ENCODE measurements at regions not wholly inside any gene's neighbourhood (a gene's known extent, or its start where the extent isn't known, plus 50 kb on each side); places are given as distances from the start of the nearest gene placed in this dataset.
"Not testable (repeated sequence)": the region's sequence is repeated elsewhere in the genome, so short reads cannot be mapped to it uniquely, and the experiment has no call there.

- H3K4me3 ChIP-seq; H3K4me1 ChIP-seq; H4K20me1 ChIP-seq; H3K27me3 ChIP-seq; H3K36me3 ChIP-seq; H3K9ac ChIP-seq; H3K9me3 ChIP-seq (replicated peaks in 1 of 11); H3K27ac ChIP-seq; H3K4me2 ChIP-seq: not testable (repeated sequence)
Measured at GRCh38 chr17:62233822-62234481, 146.4 kb upstream of the EFCAB3 start.

DNA sequence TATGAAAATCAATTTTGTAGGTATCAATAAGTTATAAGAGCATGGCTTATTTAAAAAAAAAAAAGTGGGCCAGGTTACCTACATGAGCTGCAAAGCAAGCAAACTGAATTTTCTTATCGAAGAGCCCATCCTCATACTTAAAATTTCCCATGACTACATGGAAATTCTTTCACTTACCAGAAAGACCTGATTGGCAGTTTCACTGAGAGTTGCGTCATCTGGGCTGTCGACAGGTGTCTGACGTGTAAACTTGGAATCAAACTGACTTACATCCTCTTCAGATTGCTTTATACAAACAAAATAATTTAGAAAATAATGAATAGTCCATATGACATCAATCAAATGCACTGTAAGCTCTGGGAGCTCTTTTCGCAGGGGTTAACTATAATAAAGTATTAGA, 149.1 kb upstream of the EFCAB3 start:
- not testable (repeated sequence) for H3K9me3 ChIP-seq (replicated peaks in 1 of 11); H3K4me2 ChIP-seq; H4K20me1 ChIP-seq; H3K9ac ChIP-seq; H3K4me1 ChIP-seq; H3K27ac ChIP-seq; H3K4me3 ChIP-seq; H3K36me3 ChIP-seq; H3K27me3 ChIP-seq

DNA sequence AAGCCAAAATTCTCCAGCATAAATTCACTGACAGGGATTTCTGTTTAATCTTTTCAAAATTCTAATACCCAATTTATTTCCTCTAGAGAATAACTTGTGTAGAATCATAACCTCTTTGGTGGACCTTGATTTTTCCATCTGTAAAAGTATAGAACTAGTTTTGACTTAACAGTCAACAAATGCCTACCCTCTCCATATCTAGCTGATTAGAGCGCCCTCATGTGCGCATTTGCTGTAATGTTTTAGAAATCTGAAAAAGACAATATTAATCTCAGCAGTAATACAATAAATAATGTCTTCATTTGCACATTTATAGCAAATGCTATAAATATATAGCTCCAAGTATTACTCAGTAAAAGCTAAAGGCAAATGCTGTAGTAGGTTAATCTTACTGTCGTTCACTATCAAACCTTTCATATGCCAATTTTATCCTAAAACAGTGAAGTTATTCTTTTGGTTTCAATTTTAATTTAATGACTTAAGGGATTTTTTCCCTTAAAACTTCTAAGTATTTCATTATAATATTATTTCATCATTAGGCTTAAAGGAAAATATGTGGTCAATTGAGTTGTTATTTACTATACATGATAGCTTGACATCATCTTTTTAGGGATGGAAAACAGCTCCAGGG, 153.6 kb upstream of the EFCAB3 start:
- H3K4me2 ChIP-seq; H3K4me1 ChIP-seq; H3K27me3 ChIP-seq; H3K4me3 ChIP-seq; H3K9me3 ChIP-seq (replicated peaks in 1 of 11); H4K20me1 ChIP-seq; H3K36me3 ChIP-seq; H3K27ac ChIP-seq; H3K9ac ChIP-seq: not testable (repeated sequence)

DNA sequence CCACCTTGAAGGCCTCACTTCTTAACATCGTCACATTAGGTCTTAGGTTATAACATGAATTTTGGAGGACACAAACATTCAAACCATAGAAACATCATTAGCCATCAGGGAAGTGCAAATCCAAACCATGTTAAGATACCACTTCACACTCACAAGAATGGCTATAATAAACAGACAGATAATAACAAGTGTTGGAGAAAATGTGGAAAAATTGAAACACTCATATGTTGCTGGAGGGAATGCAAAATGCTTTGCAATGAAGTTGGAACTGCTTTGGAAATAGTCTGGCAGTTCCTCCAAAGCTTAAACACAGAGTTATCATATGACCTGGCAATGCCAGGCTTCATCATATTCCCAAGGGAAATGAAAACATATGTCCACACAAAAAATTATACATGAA, 156.8 kb upstream of the EFCAB3 start:
- peaks cover 0 to 14% (median 0%) of the 10 kb centered on the region in 10 experiments; a peak in 4 of 20 replicates for H3K4me1 ChIP-seq
- H3K4me2 ChIP-seq; H3K9ac ChIP-seq; H3K27ac ChIP-seq; H3K4me3 ChIP-seq; H3K9me3 ChIP-seq (replicated peaks in 1 of 11); H3K27me3 ChIP-seq; H3K36me3 ChIP-seq; H4K20me1 ChIP-seq: not testable (repeated sequence)

DNA sequence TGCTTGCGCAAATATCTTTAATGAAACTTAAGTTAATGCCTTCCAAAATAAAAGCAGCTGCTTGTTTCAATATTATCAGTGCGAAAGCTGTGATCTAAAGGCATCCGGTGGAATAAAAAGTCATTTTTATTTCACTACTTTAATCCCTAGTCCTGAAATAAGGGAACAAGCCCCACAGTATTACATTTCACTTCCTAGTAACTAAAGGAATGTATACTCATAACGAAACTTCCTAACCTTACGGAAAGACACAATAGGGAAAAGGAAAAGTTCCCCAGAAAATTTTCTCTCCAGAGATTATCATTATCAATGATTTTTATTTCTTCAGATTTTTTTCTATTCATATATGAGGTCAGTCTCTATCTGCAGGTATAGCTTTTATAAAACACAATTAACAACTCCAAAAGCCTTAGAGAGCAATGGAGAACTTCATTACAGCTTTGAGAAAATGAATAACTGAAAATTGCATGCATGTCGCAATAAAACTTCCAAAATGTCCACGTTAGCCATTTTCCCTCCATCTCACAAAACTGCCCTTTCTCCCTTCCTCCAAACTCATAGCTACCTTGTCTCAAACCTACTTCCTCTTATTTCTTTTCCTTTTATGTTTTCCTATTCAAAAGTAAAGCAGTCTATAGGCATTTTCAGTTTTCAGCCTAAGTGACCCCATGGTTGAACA, 154.3 kb upstream of the MED13 start:
- Histone ChIP-seq H3K9me3 (replicated peaks in 1 of 11) (peaks cover 0 to 14% (median 6%) of the 10 kb centered on the region in 11 experiments; a peak in 10 of 22 replicates), H3K27me3 (no peaks in the 10 kb centered on the region), H3K4me3 (no peak overlapping the region), H3K9ac (no peak overlapping the region), H3K4me1 (peaks cover 0 to 14% (median 0%) of the 10 kb centered on the region in 10 experiments; a peak in 4 of 20 replicates), H3K27ac (no peak overlapping the region), H3K4me2 (peak overlapping the region in 2 of 11 experiments; percentile 13 to 33; a peak in 2 of 22 replicates), H3K36me3 (no peaks in the 10 kb centered on the region), H4K20me1 (no peaks in the 10 kb centered on the region)
- TF ChIP-seq Cebpa-rat (IDR thresholded peaks at IDR 0.05), result peak in 2 of 11 experiments; percentile 35 to 41; a peak in 1 of 22 replicates

- H3K27ac ChIP-seq, result no peak overlapping the region
- H3K9me3 ChIP-seq (replicated peaks in 1 of 11), result peaks cover 0 to 6% (median 6%) of the 10 kb centered on the region in 11 experiments; a peak in 10 of 22 replicates
- no peak overlapping the region for H3K9ac ChIP-seq
- no peak for TF ChIP-seq Cebpa-rat (IDR thresholded peaks at IDR 0.05)
- no peak overlapping the region for H3K4me2 ChIP-seq
- no peaks in the 10 kb centered on the region for H3K27me3 ChIP-seq
- H3K36me3 ChIP-seq, result no peaks in the 10 kb centered on the region
- no peaks in the 10 kb centered on the region for H4K20me1 ChIP-seq
- H3K4me1 ChIP-seq, result peaks cover 0 to 14% (median 0%) of the 10 kb centered on the region in 10 experiments; a peak in 4 of 20 replicates
- no peak overlapping the region for H3K4me3 ChIP-seq
Measured at GRCh38 chr17:62216847-62217246, 151.8 kb upstream of the MED13 start.

- not testable (repeated sequence) for H3K9ac ChIP-seq; H3K27ac ChIP-seq; H3K36me3 ChIP-seq; H3K27me3 ChIP-seq; H4K20me1 ChIP-seq; H3K4me3 ChIP-seq; H3K4me2 ChIP-seq; H3K9me3 ChIP-seq (replicated peaks in 1 of 11)
- H3K4me1 ChIP-seq, result peaks cover 0 to 10% (median 0%) of the 10 kb centered on the region in 10 experiments; a peak in 4 of 20 replicates
Measured at GRCh38 chr17:62215891-62216290, 150.8 kb upstream of the MED13 start.

- H3K27me3 ChIP-seq, result no peaks in the 10 kb centered on the region
- TF ChIP-seq Cebpa-rat (IDR thresholded peaks at IDR 0.05), result no peak
Measured at GRCh38 chr17:62206550-62206949, 141.5 kb upstream of the MED13 start.

GRCh38 chr17:62197156-62197555, 132.1 kb upstream of the MED13 start:
- not testable (repeated sequence) for H4K20me1 ChIP-seq, H3K4me3 ChIP-seq, H3K27ac ChIP-seq, H3K36me3 ChIP-seq, H3K9ac ChIP-seq, H3K27me3 ChIP-seq, H3K4me1 ChIP-seq, H3K4me2 ChIP-seq
- peaks cover 0 to 11% (median 7%) of the 10 kb centered on the region in 11 experiments; a peak in 5 of 22 replicates for H3K9me3 ChIP-seq (replicated peaks in 1 of 11)

More at GRCh38 chr17:62206550-62206949, 141.5 kb upstream of the MED13 start:
- Histone ChIP-seq H3K9me3 (replicated peaks in 1 of 11) (peaks cover 0 to 14% (median 7%) of the 10 kb centered on the region in 11 experiments; a peak in 11 of 22 replicates), H4K20me1 (no peaks in the 10 kb centered on the region), H3K27ac (no peak overlapping the region), H3K4me2 (no peak overlapping the region), H3K4me3 (no peak overlapping the region), H3K36me3 (no peaks in the 10 kb centered on the region), H3K9ac (no peak overlapping the region), H3K4me1 (no peaks in the 10 kb centered on the region)

DNA sequence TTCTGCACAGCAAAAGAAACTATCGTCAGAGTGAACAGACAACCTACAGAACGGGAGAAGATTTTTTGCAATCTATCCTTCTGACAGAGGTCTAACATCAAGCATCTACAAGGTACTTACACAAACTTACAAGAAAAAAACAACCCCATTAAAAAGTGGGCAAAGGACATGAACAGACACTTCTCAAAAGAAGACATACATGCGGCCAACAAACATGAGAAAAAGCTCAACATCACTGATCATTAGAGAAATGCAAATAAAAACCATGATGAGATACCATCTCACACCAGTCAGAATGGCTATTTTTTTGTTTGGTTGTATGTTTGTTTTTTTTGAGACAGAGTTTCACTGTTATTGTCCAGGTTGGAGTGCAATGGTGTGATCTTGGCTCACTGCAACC, 131.5 kb upstream of the MED13 start:
- not testable (repeated sequence) for H3K4me3 ChIP-seq, H3K27ac ChIP-seq, H4K20me1 ChIP-seq, H3K4me2 ChIP-seq, H3K4me1 ChIP-seq, H3K9ac ChIP-seq, H3K27me3 ChIP-seq, H3K36me3 ChIP-seq
- peaks cover 0 to 11% (median 7%) of the 10 kb centered on the region in 11 experiments; a peak in 5 of 22 replicates for H3K9me3 ChIP-seq (replicated peaks in 1 of 11)
